PC-9 (cell line): ENCODE measurements at regions not wholly inside any gene's neighbourhood (a gene's known extent, or its start where the extent isn't known, plus 50 kb on each side); places are given as distances from the start of the nearest gene placed in this dataset.
A peak's percentile ranks its signal among the peaks of the same experiment; 100 is the strongest.

Experiments used
- BruUV-seq: library from RNA; stranded (reverse); fragments of 400-500 nt; replicated peaks from 2 replicates; lab custom pipeline; 2021; lab: Mats Ljungman, UMichigan
- CTCF ChIA-PET: fragments of 300-600 bp; sonication (Branson Sonifier 250); formaldehyde crosslinking; loops from one replicate; lab custom pipeline; 2022; ENCODE audit warnings: antibody characterized with exemption; lab: Charles Lee
- POLR2A ChIA-PET: fragments of 300-600 bp; sonication (Branson Sonifier 250); formaldehyde crosslinking; loops from one replicate; lab custom pipeline; 2022; ENCODE audit warnings: antibody characterized with exemption; ENCODE audit not compliant: unreplicated experiment; lab: Charles Lee
- DNase-seq, 2 experiments: peaks; one replicate each; pipeline versions ENCODE4 v3.0.0 to v3.0.0-alpha.2; 2015 to 2022; ENCODE audit warnings: mixed read lengths in 1 of 2
- H2AFZ ChIP-seq: fragments of 200-600 bp; sonication (generic); 2 replicates; pipeline ENCODE4 v1.8.1; 2017; ENCODE audit warnings: antibody characterized with exemption
- H3F3A ChIP-seq: fragments of 200-600 bp; sonication (generic); 2 replicates; pipeline ENCODE4 v1.8.1; 2017; ENCODE audit warnings: antibody characterized with exemption, mild to moderate bottlenecking, low read depth; ENCODE audit not compliant: insufficient read depth
- H3K27ac ChIP-seq: fragments of 200-600 bp; sonication (generic); 2 replicates; pipeline ENCODE4 v1.6.1; 2016; ENCODE audit warnings: mixed run types
- H3K27me3 ChIP-seq: fragments of 200-600 bp; sonication (generic); 2 replicates; pipeline ENCODE4 v1.6.1; 2016; ENCODE audit warnings: low read depth, mixed run types; ENCODE audit not compliant: insufficient read depth
- H3K36me3 ChIP-seq: fragments of 200-600 bp; sonication (generic); 2 replicates; pipeline ENCODE4 v1.6.1; 2016; ENCODE audit warnings: low read depth, mixed run types
- H3K4me1 ChIP-seq: fragments of 200-600 bp; sonication (generic); replicated peaks from 2 replicates; pipeline ENCODE4 v1.6.1; 2016; ENCODE audit warnings: mixed run types; ENCODE audit not compliant: insufficient read depth
- H3K4me2 ChIP-seq: fragments of 200-600 bp; sonication (generic); 2 replicates; pipeline ENCODE4 v1.6.1; 2017; ENCODE audit warnings: mixed run types
- H3K4me3 ChIP-seq: fragments of 200-600 bp; sonication (generic); 2 replicates; pipeline ENCODE4 v1.6.1; 2016; ENCODE audit warnings: mixed run types
- H3K79me2 ChIP-seq: fragments of 200-600 bp; sonication (generic); 2 replicates; pipeline ENCODE4 v1.6.1; 2017; ENCODE audit warnings: low read depth, mixed run types
- H3K9me2 ChIP-seq: fragments of 200-600 bp; sonication (generic); 2 replicates; pipeline ENCODE4 v1.8.1; 2017; ENCODE audit warnings: mild to moderate bottlenecking; ENCODE audit not compliant: insufficient read depth
- H3K9me3 ChIP-seq: fragments of 200-600 bp; sonication (generic); 2 replicates; pipeline ENCODE4 v1.8.1; 2016; ENCODE audit warnings: low read depth; ENCODE audit not compliant: insufficient read depth
- H4K20me1 ChIP-seq: fragments of 200-600 bp; sonication (generic); 2 replicates; pipeline ENCODE4 v1.8.1; 2017; ENCODE audit not compliant: insufficient read depth
- EZH2 ChIP-seq: fragments of 200-600 bp; sonication (generic); IDR thresholded peaks from 2 replicates; pipeline ENCODE4 v1.8.0; 2017; ENCODE audit warnings: antibody characterized with exemption, low read depth
- intact Hi-C: fragments of 100-400 bp; cut with micrococcal nuclease; formaldehyde crosslinking; loops from one replicate; pipeline ENCODE4 v1.10.0; 2022; ENCODE audit not compliant: unreplicated experiment
- TF ChIP-seq, protein P1 (sequence below): fragments of 200-600 bp; sonication (generic); conservative IDR thresholded peaks from 2 replicates; pipeline ENCODE4 v1.6.1; 2017; ENCODE audit warnings: mixed run types, antibody characterized with exemption, mild to moderate bottlenecking, moderate library complexity

GRCh38 chr20:62580733-62581132 lies 61.6 kb upstream of the SLCO4A1 start:
- H3K4me3 ChIP-seq = no peak overlapping the region
- H3K4me2 ChIP-seq = no peak overlapping the region
- no peaks in the 10 kb centered on the region for H3K79me2 ChIP-seq
- H3K9me3 ChIP-seq = no peaks in the 10 kb centered on the region
- H3K9me2 ChIP-seq = no peaks in the 10 kb centered on the region
- H3F3A ChIP-seq = no peaks in the 10 kb centered on the region
- intact Hi-C loops = no loop called here
- peaks cover 96% of the 10 kb centered on the region for H3K27me3 ChIP-seq
- DNase-seq = no peak
- no peak overlapping the region for H2AFZ ChIP-seq
- H3K27ac ChIP-seq = no peak overlapping the region
- POLR2A ChIA-PET = no interaction called here
- H3K4me1 ChIP-seq = no peaks in the 10 kb centered on the region; the same call in 1 of the 2 replicates
- H3K36me3 ChIP-seq = no peaks in the 10 kb centered on the region
- CTCF ChIA-PET = no interaction called here
- no TSS peak for BruUV-seq
- peaks cover 9% of the 10 kb centered on the region for H4K20me1 ChIP-seq
- no peak for TF ChIP-seq EZH2
- TF ChIP-seq, protein P1, sequence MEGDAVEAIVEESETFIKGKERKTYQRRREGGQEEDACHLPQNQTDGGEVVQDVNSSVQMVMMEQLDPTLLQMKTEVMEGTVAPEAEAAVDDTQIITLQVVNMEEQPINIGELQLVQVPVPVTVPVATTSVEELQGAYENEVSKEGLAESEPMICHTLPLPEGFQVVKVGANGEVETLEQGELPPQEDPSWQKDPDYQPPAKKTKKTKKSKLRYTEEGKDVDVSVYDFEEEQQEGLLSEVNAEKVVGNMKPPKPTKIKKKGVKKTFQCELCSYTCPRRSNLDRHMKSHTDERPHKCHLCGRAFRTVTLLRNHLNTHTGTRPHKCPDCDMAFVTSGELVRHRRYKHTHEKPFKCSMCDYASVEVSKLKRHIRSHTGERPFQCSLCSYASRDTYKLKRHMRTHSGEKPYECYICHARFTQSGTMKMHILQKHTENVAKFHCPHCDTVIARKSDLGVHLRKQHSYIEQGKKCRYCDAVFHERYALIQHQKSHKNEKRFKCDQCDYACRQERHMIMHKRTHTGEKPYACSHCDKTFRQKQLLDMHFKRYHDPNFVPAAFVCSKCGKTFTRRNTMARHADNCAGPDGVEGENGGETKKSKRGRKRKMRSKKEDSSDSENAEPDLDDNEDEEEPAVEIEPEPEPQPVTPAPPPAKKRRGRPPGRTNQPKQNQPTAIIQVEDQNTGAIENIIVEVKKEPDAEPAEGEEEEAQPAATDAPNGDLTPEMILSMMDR = no peak

- Histone ChIP-seq H3K9me3 (no peaks in the 10 kb centered on the region), H3K4me2 (no peak overlapping the region), H3K4me3 (no peak overlapping the region), H3K79me2 (no peaks in the 10 kb centered on the region), H3F3A (no peaks in the 10 kb centered on the region), H2AFZ (no peak overlapping the region), H3K27me3 (peaks cover 94% of the 10 kb centered on the region), H3K9me2 (no peaks in the 10 kb centered on the region), H4K20me1 (peaks cover 9% of the 10 kb centered on the region), H3K4me1 (no peaks in the 10 kb centered on the region; the same call in 1 of the 2 replicates), H3K36me3 (no peaks in the 10 kb centered on the region), H3K27ac (no peak overlapping the region)
- no TSS peak for BruUV-seq
- ChIA-PET CTCF (no interaction called here), POLR2A (no interaction called here)
- intact Hi-C loops = no loop called here
- no peak for DNase-seq
- TF ChIP-seq, protein P1 = no peak
- TF ChIP-seq EZH2 = no peak
These were observed 61.0 kb upstream of the SLCO4A1 start for GRCh38 chr20:62581308-62581707.

DNA sequence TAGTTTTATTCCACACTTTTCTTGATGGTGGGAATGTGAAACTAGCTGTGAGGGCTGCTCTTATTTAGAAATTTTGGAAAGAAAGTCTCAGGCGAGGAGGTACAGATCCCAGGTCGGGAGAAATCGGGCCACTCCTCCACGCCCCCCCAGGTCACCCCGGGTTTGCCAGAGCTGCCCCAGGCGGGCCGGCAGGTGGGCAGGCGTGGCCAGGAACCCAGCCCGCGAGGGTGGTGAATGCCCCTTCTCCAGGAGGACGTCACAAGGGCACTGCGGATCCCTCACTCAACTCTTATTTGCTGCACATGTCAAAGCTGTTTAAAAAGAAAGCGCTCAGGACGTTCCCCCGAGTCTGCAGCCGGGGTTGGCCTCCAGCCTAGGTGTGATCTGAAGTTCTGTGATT lies 60.5 kb upstream of the SLCO4A1 start:
- Histone ChIP-seq H3K79me2 (no peaks in the 10 kb centered on the region), H3F3A (no peaks in the 10 kb centered on the region), H2AFZ (no peak overlapping the region), H3K9me2 (no peaks in the 10 kb centered on the region), H3K27me3 (peaks cover 92% of the 10 kb centered on the region), H3K4me2 (peak overlapping the region; percentile 53), H3K36me3 (no peaks in the 10 kb centered on the region), H3K27ac (no peak overlapping the region), H3K9me3 (no peaks in the 10 kb centered on the region), H4K20me1 (peaks cover 9% of the 10 kb centered on the region), H3K4me3 (no peak overlapping the region), H3K4me1 (no peaks in the 10 kb centered on the region; the same call in 1 of the 2 replicates)
- intact Hi-C loops = no loop called here
- no peak for DNase-seq
- POLR2A ChIA-PET = no interaction called here
- TF ChIP-seq, protein P1 = no peak
- peak; percentile 93; the same call in 1 of the 2 replicates for TF ChIP-seq EZH2
- no TSS peak for BruUV-seq
- CTCF ChIA-PET = no interaction called here
